ENCODE measurements at regions not wholly inside any gene's neighbourhood (a gene's known extent, or its start where the extent isn't known, plus 50 kb on each side); places are given as distances from the start of the nearest gene placed in this dataset.

GRCh38 chr6:56318851-56319250 lies 71.5 kb upstream of the COL21A1 start:
- H3K4me3 Mint-ChIP-seq: no peak overlapping the region
- ATAC-seq (no peak), DNase-seq (no peak)
- H3K27ac Mint-ChIP-seq: no peak overlapping the region
- H3K4me1 Mint-ChIP-seq: no peaks in the 10 kb centered on the region
- peaks cover 3% of the 10 kb centered on the region for H3K9me3 ChIP-seq (ENCODE audit: control insufficient read depth, low read length, poor library complexity, severe bottlenecking)
- H3K27me3 Mint-ChIP-seq: no peaks in the 10 kb centered on the region
- no peaks in the 10 kb centered on the region for H3K36me3 Mint-ChIP-seq (ENCODE audit: low read depth)

- peaks cover 3% of the 10 kb centered on the region for H3K9me3 ChIP-seq (ENCODE audit: control insufficient read depth, low read length, poor library complexity, severe bottlenecking)
- DNase-seq: no peak
- no peak for ATAC-seq
- no peaks in the 10 kb centered on the region for H3K27me3 Mint-ChIP-seq
- no peaks in the 10 kb centered on the region for H3K36me3 Mint-ChIP-seq (ENCODE audit: low read depth)
- no peaks in the 10 kb centered on the region for H3K4me1 Mint-ChIP-seq
- no peak overlapping the region for H3K4me3 Mint-ChIP-seq
- H3K27ac Mint-ChIP-seq: no peak overlapping the region
Measured at GRCh38 chr6:56314683-56315523, 67.5 kb upstream of the COL21A1 start.

GRCh38 chr6:56311533-56312448 lies 64.4 kb upstream of the COL21A1 start:
- H3K36me3 Mint-ChIP-seq (ENCODE audit: low read depth): no peaks in the 10 kb centered on the region
- no peak for DNase-seq
- H3K9me3 ChIP-seq (ENCODE audit: control insufficient read depth, low read length, poor library complexity, severe bottlenecking): peaks cover under 1% of the 10 kb centered on the region
- no peaks in the 10 kb centered on the region for H3K4me1 Mint-ChIP-seq
- no peak for ATAC-seq
- H3K4me3 Mint-ChIP-seq: no peak overlapping the region
- no peak overlapping the region for H3K27ac Mint-ChIP-seq
- no peaks in the 10 kb centered on the region for H3K27me3 Mint-ChIP-seq

DNA sequence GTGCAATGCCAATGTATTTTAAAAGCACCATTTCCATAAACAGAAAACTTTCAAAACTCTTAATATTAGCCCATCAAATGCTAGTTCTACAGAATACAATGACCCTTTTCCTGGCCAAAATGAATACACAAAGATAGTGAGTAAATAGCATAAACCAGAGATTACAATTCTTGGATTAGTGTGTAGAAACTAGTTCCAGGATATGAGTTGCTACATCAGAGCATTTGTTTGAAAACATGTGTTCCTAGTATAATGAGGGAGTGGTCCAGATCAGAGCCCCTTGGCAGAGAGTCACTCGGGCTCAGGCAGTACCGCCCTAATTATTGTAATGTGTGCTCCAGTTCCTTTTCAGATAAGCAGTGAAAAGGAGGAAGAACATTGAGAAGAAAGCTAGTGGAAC lies 63.7 kb upstream of the COL21A1 start:
- Mint-ChIP-seq H3K36me3 (ENCODE audit: low read depth) (no peaks in the 10 kb centered on the region), H3K27me3 (no peaks in the 10 kb centered on the region), H3K4me1 (no peaks in the 10 kb centered on the region), H3K4me3 (no peak overlapping the region), H3K27ac (no peak overlapping the region)
- no peak for ATAC-seq
- no peak for DNase-seq
- no peaks in the 10 kb centered on the region for H3K9me3 ChIP-seq (ENCODE audit: control insufficient read depth, low read length, poor library complexity, severe bottlenecking)

DNA sequence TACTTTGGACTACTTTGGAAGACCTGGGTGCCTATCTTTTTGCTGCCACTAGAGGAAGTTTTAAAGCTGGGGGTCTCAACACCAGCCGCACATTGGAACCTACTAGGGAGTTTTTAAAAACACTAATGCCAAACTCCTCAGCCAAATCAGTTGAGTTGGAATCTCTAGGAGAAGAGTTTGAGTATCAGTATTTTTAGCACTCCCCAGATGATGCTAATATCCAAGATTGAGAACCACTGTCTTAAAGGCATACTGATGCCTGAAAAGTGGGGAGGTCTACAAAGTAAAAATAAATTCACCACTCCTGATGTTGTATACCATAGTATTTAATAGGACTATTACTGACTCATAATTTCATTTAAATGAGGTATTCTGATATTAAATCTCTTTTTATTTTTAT lies 62.9 kb upstream of the COL21A1 start:
- H3K36me3 Mint-ChIP-seq (ENCODE audit: low read depth): no peaks in the 10 kb centered on the region
- no peak overlapping the region for H3K4me3 Mint-ChIP-seq
- no peaks in the 10 kb centered on the region for H3K27me3 Mint-ChIP-seq
- ATAC-seq (no peak), DNase-seq (no peak)
- H3K9me3 ChIP-seq (ENCODE audit: control insufficient read depth, low read length, poor library complexity, severe bottlenecking): no peaks in the 10 kb centered on the region
- H3K4me1 Mint-ChIP-seq: no peaks in the 10 kb centered on the region
- no peak overlapping the region for H3K27ac Mint-ChIP-seq

DNA sequence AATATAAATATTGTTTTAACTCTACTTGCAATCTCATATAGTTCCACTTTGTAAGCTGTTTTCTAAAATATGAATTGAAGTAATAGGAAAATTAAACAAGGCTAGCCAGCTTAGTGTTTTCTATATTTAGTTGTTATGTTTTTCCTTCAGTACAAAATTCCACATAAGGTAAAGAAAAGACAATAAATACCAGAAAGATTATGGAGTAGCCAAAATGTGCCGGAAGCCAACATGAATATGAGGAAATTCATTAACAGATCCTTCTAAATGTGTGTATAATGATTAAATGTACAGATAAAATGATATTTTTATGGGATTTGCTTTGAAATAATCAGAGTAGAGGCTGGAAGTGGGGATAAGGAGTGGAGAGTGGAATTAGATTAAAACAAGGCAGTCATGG lies 52.5 kb upstream of the COL21A1 start:
- DNase-seq: no peak
- no peak for ATAC-seq
- Mint-ChIP-seq H3K27me3 (no peaks in the 10 kb centered on the region), H3K27ac (no peak overlapping the region), H3K36me3 (ENCODE audit: low read depth) (no peaks in the 10 kb centered on the region), H3K4me3 (no peak overlapping the region), H3K4me1 (no peaks in the 10 kb centered on the region)
- H3K9me3 ChIP-seq (ENCODE audit: control insufficient read depth, low read length, poor library complexity, severe bottlenecking): no peaks in the 10 kb centered on the region

DNA sequence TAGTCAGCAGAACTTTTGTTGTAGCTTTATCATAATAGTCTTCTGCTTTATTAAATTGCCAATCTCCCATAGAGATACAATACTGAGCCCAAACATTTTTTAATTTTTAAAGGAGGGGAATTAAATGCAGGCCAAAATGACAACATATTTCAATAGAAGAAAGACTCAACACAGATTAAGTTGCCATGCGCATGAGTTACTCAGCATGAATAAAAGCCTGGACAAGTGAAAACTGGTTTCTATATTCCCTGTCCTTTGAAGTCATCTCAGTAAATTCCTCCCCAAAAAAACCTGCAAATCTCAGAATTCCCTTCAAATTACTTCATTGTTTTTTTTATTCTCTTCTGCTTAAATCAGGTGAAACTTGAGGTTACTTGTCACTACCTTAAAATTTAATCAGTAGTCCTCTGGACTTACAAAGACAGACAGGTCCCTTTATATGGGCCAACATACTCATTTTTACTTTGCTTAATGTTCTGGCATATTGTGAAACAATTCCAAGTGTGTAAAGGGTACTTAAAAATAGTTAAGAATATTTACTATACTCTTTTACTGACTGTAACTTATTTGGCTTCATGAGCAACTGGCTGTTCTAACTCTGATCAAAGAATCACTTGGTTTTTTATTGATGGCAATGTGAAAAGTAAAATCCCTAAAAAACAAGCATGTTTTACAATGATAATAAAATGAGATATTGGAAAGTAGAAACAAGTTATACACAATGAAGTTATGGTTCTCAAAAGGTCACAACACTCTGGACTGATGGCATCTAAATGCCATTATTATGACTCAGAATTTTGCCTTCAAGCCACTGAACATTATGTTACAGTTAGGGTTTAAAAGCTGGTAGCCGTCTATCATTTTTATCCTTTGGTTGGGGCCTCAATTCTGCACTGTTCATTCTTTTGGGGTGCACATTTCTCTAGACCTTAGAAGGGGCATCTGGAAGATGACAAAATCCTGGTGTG lies 49.9 kb upstream of the COL21A1 start:
- Mint-ChIP-seq H3K4me3 (no peak overlapping the region), H3K27ac (no peak overlapping the region), H3K27me3 (no peaks in the 10 kb centered on the region), H3K4me1 (no peaks in the 10 kb centered on the region), H3K36me3 (ENCODE audit: low read depth) (no peaks in the 10 kb centered on the region)
- ATAC-seq: no peak
- no peak for DNase-seq
- H3K9me3 ChIP-seq (ENCODE audit: control insufficient read depth, low read length, poor library complexity, severe bottlenecking): no peaks in the 10 kb centered on the region
